T-helper 2 cell (primary cell): ENCODE measurements at regions not wholly inside any gene's neighbourhood (a gene's known extent, or its start where the extent isn't known, plus 50 kb on each side); places are given as distances from the start of the nearest gene placed in this dataset.

Experiments
- DNase-seq, 5 experiments: peaks; one replicate each; pipeline versions ENCODE4 v3.0.0 to v3.0.0-alpha.2; 2012 to 2022

DNA sequence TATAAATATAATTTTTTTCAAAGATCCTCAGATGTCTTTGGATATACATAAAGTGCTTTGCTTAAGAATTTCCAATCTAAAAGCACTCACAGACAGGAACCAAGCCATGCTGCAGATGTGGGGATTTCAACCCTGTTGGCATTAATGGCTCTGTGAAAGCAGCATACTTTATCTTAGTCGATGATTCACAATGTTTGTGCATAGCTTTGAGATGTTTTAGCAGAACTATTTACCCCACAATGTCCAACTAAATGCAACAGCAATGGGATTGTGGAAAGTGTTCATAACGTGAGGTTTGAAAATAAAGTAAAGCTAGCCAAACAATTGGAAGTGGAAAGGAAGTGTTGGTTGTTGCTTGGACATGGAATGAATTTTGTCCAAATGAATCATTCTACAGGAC lies 371.4 kb downstream of the SOX2 start:
- no peak for DNase-seq

DNA sequence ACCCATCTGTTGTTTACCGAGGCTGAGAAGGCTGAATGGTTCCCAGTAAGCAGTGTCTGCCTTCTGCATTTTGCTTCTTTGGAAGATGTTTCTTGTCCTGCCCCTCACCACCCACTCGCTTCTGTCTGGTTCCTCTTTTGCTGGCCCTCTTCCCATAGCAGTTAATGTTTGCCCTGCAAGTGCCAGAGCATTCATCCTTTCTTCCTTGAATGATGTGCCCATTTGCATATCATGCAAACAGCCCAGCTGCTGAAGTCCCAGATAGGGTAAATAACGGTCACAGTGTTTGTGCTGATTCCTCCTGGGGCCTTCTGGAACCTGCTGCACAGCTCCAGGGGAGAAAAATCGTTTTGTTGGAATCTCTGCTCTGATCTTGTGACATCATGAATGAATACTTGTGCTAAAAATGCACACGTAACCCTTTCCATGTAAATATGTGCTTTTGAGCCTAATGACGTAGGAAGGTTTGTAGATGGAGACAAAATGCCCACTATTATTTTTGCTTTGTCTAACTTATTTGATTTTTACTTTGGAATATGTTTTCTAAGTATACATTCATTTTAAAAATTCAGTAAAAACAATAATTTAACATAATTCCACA lies 381.0 kb downstream of the SOX2 start:
- DNase-seq: no peak

DNA sequence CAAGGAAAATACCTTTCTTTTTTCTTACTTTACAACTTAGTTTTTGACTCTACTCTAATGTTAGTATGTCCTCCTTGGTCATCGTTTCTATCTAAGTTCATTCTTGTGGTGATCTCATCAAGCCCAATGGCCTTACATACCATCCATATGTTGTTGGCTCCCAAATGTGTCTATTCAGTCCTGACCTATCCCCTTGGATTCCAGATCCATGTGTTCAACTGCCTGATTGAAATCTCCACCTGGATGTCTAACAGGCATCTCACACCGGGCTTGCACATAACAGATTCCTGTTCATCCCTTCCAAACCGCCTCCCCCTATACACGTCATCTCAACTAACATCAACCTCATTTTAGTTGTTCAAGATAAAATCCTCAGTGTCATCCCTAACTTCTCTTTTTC lies 382.6 kb downstream of the SOX2 start:
- DNase-seq: no peak

DNA sequence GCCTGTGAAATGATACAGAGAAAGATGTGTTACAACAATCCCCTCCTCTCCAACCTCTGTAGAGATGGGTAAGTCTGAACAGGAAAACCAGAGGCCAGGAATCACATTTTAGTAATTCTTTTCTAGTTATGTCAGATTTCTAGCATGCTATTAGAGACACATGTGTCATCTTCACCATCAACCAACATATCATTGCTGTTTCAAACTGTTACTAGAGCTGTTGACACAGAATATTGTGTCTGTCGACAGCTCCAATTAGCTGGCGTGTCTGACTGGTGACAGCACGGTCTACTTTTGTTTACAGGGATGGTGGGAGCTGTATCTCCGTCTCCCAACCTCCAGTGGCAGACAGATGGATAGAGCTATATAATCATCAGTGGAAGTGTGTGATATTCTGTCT lies 393.2 kb downstream of the SOX2 start:
- no peak for DNase-seq

DNA sequence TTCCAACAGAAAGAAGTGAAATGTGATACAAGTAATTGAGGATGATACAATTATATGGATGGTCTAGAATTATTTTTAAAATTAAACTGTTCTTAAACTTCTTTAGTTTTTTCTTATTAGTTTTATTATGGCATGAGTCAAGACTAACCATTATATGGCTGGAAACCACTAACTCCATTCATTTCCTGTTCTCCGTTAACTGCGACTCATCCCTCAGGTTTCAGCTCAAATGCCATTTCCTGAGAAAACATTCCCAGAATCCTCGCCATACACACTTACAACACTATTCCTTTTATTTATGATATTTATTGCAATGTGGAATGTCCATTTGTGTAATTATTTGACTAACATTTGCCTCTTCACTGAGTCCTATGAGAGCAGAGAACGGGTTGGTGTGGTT lies 394.1 kb downstream of the SOX2 start:
- no peak for DNase-seq

DNA sequence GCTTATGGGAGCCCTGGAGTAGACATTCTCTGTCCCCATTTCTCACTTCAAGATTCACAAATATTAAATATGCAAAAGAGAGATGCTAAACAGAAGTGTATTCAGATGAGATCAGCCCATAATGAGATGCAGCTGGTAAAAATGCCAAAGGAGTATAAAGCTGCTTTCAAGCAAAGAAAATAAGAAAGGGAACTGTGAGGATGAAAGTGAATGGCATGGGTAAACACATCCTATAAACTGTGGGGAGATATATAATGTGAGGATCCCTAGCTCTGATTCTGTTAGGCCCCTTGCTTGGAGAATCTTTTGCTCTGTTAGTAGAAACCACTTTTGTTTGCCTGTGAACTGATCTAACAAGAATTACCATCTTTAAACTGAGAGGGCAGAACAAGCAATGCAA lies 396.6 kb downstream of the SOX2 start:
- no peak for DNase-seq

DNA sequence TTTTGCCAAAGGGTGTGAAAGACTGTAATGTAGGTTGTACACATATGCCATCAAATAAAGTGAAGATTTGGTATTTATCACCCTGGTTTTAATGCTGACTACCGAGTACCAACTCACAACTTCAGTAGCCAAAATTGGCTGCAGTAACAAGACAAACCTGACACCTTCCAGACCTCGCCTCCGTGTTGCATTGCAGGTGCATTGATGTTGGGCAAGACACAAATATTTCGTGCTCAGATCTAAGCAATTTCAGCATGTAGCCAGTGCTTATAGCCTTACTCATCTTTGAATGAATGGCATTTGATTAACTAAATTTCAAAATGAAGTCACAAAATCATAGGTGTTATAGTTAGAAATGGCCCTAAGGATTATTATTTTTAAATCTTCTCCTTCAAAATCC lies 400.2 kb downstream of the SOX2 start:
- no peak for DNase-seq

DNA sequence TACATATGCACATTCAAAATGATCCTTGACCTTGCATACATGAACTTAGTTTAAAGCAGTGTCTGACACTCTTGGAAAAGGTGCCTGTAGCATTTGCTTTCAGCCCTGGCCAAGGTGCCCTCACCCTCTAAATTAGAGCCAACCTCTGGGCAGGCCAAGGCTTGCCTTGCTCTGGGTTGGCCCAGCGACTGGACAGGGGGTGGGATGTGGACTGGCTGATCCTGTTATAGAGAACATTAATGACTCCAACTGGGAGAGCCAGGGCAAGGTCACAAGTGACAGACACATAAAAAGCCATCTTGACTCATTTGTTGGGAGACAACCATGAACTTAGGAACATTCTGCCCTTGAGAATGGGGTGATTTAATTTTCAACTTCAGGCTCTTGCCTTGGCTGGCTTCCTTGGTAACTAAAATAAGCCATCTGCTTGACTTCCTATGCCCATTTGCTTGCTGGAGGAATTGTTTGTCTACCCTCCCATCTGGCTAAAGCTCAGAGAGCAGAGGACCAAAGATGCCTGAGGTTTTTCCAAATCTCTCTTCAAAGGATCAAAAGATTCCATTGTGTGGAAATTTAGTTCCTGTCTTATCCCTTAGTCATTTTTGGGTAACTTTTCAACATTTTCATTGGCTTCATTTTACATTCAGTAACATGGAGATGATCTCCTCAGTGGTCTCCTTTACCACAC lies 403.7 kb downstream of the SOX2 start:
- no peak for DNase-seq

DNA sequence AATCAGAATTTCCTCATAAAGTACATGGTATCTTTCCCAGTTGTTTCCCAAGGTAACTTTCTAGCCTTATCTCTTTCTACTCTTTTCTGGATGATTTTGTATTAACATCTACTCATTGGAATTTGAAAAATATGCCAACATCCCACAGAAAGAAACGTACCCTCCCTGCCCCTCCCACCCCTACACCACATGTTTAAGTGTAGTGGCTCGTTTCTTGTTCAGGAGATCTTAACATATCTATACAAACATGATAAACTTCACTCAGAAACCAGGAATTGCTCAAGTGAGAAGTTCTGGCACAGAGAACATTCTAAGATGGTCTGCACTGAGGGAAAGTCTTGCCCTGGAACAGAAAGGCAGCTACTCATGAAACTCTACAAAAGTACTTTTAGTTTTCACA lies 404.7 kb downstream of the SOX2 start:
- DNase-seq: no peak

DNA sequence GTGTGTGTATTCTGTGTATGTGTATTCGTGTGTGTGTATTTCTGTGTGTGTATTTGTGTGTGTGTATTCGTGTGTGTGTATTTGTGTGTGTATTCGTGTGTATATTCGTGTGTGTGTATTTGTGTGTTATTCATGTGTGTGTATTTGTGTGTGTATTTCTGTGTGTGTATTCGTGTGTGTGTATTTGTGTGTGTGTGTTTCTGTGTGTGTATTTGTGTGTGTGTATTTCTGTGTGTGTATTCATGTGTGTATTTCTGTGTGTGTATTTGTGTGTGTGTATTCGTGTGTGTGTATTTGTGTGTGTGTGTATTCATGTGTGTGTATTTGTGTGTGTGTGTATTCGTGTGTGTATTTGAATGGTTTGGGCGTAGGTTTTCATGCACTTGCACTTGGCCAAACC lies 405.4 kb downstream of the SOX2 start:
- no peak for DNase-seq

DNA sequence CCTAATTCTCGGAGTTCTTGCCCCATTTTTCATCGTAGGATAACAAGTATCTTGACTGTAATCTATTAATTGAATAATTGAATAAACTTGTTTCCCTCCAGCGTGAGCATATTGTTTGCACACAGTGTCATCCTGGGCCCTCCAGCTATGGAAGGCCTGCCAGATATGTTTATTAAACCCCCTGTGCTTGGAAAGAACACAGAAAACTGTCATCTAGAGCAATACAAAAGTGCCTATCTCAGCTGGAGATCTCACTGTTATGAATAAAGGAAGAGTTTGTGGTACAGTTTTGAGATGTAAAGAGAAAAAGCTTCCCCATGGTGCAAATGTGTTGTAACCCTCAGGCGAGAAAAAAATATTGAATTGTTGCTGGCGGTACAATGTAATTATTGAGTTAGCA lies 405.9 kb downstream of the SOX2 start:
- no peak for DNase-seq

DNA sequence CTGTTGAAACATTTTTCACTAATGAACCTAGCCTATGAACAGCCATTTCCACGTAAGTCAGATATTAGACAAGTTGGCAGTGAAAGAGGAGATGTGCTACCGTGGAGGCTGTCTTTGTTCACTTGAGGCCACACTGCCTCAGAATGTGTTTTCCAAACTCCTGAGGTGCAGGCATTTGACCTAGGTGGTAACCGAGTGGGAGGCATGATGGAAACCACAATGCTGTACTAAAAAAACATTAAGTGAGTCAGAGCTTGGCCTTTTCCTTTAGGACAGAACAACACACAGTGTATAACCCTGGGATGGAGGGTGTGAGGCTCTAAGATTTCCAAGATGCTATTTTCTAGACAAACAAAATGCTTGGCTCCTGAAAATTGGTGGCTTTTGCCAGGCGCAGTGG lies 406.3 kb downstream of the SOX2 start:
- DNase-seq: no peak

DNA sequence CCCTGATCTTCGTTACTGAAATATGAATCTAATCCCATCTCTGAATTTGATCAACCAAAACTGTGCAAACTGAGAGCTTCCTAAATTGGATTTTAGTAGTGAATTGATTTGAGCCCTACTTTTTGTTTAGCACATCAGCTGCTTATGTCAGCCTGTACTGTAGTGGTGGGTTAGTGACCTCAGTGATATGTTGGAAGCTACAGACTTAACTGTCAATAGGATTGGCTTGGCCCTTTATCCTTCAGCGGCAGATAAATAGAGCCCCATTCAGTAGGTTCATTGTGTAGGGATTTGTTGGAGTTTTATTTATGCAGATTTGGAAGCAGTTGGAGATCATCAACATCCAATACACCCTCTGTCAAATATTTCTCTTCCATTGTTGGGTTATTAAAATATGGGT lies 409.7 kb downstream of the SOX2 start:
- DNase-seq: no peak

DNA sequence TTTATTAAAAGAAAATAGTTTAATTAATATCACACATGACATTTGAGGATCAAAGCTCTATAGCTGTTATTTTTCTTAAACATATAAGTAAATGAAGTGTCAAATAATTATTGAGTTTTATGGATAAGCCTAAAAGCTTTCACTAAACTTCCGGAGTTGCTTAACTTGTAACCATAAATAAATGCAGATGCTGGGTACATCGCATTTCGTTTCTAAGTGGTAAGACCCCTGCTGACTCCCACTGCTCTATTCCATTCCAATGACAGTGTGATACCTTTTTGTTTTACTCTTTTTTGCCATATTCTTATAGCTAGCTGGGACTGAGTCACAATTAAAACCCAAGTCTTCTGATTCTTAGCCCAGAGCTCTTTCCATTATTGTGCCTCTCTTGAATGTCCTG lies 411.1 kb downstream of the SOX2 start:
- DNase-seq: no peak

DNA sequence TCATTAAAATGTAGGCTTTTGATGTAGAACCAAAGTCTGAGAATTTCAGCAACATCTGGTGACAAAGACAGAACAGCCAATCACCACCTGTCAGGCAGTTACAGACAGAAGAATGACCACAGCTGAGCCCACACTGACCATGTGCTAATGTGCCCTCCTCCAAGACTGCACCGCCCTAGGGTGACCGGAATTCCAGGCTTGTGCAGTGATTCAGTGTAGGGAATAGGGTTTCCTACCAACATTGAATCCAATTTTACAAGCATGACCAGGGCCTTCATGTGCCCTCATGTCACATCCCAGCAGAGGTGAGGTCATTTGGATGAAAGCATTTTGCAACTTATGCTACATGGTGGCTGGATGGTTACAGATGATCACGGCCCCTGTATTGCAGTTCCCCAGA lies 412.5 kb downstream of the SOX2 start:
- DNase-seq: no peak

DNA sequence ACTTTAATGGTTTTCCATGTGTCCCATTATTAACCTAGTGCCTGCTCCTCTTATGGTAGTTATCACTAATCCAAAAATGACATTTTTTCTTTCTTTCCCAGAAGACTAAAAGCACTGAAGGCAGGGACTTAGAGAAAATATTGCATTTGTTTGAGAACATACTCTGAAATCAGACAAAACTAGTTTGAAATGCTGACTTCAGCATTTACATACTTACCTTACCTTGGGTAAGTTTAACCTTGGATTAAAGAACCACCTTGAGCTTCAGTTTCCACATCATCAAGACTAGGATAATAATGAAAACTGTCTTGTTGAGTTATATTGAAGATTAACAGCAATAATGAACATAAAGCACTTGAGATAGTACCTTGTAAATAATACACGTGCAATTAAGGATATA lies 413.0 kb downstream of the SOX2 start:
- no peak for DNase-seq

DNA sequence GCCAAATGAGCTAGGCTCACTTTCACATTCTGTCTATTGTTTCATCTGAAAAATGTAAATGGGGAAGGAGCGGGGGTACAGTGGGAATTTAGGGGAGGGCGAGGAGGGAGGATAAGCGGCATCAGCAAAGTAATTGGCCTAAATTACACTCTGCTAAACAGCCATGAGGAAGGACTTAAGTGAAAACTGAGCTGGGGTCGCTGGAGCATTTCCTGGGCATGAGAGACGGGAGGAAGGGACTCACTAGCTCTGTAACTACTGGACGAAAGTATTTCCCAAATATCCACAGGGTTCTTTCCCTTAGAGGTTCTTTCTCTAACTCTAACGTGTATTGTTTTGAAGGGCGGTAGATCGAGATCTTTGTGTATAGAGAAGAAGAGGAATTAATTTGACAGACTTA lies 418.0 kb downstream of the SOX2 start:
- DNase-seq: no peak

DNA sequence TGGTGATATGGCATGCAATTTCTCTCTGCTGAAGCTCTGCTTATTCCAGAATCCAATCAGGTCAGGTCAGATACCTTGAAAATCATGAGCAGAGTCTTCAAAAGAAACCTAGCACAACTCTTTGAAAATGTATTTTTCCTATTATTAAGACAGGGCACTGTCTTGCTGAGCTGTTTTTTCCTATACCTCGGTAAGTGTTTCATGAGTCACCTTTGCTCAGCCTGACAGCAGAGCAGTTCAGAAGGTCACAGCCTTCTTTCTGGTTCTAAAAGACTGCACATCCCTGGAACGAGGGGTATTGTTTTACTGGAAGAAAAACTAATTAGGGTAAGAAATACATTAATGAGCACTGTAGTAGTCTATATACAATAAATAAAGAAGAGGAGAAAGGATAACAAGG lies 422.0 kb downstream of the SOX2 start:
- no peak for DNase-seq

DNA sequence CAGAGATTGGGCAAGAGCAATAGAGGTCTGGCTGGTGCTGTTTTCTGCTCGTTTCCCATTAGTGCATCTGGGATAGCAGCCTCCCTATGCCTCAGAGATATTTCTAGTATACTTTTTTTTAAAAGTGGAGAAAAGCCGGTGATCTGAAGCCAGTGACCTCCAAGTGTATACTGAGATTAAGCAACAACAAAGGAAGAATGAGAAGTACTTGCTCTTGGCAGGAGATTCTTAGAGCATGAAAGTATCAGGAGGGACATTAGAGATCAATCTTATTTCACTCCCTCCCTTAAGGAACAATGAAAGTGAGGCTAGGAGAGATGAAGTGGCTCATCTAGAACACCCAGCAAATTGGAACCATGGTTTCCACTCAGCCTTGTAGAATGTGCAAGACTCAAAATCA lies 423.3 kb downstream of the SOX2 start:
- DNase-seq: no peak

DNA sequence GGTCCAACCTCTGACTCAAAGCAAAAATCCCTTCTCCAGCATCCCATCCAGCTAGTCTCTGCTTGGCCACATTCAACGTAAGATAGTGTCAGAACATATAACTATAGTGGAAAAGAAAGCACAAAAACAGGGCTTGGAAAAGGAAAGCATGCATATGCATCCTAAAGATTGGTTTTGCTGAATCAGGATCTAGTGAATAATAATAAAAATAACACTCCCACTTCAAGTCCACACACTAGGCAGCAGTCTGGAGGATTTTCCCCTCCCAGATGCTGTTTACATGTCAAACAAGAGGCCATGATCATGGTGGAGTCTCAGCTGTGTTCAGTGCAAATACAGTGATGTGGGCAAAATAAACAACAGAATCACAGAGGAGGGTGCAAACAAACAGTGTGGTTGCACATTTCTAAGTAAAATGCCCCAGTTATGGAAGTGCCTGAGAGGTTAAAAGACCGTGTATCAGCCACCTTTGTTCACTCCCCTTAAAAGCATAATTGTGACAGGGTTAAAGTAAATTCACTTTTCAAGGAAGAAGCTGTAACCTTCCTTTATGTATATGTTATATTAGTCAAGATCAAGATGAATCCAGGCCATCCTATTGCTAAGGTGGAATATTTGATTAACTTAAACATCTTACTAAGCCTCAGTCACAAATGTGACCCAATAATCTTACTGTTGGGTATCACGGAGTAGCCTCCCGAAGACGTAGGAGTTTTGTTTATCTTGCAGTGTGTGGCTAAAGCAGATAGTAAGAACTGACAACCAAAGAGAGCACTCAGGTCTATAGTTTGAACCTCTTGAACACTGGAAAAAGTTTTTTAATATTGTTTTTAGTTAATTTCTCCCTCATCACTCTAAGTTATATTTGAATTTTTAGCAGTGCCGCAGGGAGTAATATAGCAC lies 424.5 kb downstream of the SOX2 start:
- DNase-seq: no peak

DNA sequence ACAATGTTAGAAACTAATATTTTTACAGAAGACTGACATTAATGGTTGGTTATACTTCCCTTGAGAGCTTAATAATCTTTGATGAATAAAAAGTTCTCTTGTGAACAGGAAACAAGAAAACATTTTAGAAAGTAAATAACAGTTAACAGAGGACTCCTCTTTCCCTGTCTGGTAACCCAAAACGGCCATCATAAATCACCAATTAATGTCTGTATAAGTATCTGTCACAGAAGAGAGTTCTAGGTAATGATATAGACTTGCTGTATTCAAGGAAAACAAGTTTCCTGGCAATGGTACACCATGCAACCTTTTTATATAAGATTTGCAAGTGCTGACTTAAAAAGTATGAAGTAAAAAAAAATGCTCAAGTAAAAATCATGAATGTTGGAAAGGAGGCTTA lies 426.7 kb downstream of the SOX2 start:
- no peak for DNase-seq

DNA sequence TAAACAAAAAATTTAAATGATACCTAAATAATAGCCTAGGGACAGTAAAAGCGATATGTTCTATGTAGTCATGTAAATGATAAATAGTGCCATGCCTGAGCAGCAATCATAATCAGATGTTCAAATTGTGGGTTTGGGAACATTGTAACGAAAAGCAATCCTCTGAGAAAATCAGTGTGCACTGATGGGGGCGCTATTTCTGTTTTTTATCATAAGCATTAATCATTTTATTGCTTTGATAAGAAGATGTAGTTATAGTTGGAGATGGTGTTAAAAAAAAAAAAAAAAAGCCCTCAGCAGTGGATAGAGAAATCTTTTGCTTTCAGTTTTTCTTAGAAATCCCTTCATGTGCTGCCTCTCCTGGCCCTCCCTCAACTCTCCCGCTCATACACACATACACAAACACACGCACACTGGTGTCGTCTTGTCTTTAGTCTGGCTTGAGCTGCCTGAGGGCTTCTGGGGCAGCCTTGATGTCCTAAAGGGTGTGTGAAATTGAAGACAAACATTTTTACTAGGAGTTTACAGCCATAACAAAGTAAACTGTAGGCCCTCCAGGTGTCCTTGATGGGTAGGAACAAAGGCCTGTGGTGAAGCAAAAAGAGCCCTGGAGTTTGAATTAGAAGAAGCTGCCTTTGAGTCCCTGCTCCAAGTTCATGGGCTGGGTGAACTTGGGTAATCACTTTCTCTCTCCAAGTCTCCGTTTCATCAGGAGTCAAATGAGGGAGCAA lies 428.1 kb downstream of the SOX2 start:
- no peak for DNase-seq

DNA sequence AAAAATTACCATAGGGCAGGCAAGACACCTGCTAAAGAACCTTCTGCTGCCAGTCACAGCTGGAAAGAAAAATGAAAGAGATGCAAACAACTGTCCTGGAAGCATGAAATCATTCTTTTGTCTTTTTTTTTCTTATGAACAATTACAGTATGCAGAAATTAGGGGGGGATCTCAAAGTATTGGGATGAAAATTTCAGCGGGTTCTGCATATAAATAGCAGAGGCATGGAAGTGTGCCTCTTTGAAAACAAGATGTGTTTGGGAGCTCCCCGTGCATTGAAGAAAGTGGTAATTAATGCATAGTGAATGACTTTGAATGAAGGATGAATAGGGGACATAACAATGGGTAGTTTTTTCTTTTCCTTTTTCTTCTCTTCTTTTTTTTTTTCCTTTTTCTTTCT lies 431.2 kb downstream of the SOX2 start:
- no peak for DNase-seq
